ENCODE measurements at regions not wholly inside any gene's neighbourhood (a gene's known extent, or its start where the extent isn't known, plus 50 kb on each side); places are given as distances from the start of the nearest gene placed in this dataset.
A peak's percentile ranks its signal among the peaks of the same experiment; 100 is the strongest.

GRCh38 chr16:14366974-14367707 lies 262.9 kb downstream of the PARN start:
- H3K4me1 Mint-ChIP-seq (ENCODE audit: low read depth) = peaks cover 1% of the 10 kb centered on the region
- no peaks in the 10 kb centered on the region for H3K36me3 Mint-ChIP-seq (ENCODE audit: low read depth)
- H3K27ac Mint-ChIP-seq = no peak overlapping the region
- H3K4me3 Mint-ChIP-seq = no peak overlapping the region
- no peaks in the 10 kb centered on the region for H3K27me3 Mint-ChIP-seq (ENCODE audit: low read depth)
- H3K9me3 Mint-ChIP-seq = no peaks in the 10 kb centered on the region

GRCh38 chr16:14366447-14366846 lies 263.6 kb downstream of the PARN start:
- H3K36me3 Mint-ChIP-seq (ENCODE audit: low read depth) = no peaks in the 10 kb centered on the region
- no peak overlapping the region for H3K4me3 Mint-ChIP-seq
- no peak overlapping the region for H3K27ac Mint-ChIP-seq
- no peaks in the 10 kb centered on the region for H3K9me3 Mint-ChIP-seq
- H3K4me1 Mint-ChIP-seq (ENCODE audit: low read depth) = peaks cover 1% of the 10 kb centered on the region
- no peaks in the 10 kb centered on the region for H3K27me3 Mint-ChIP-seq (ENCODE audit: low read depth)

- H3K4me1 Mint-ChIP-seq (ENCODE audit: low read depth) = no peaks in the 10 kb centered on the region
Observed at GRCh38 chr16:14365200-14365851, 264.7 kb downstream of the PARN start.

GRCh38 chr16:14364386-14365199 lies 265.5 kb downstream of the PARN start:
- H3K4me1 Mint-ChIP-seq (ENCODE audit: low read depth) = no peaks in the 10 kb centered on the region
- H3K36me3 Mint-ChIP-seq (ENCODE audit: low read depth) = no peaks in the 10 kb centered on the region
- no peak overlapping the region for H3K27ac Mint-ChIP-seq
- H3K9me3 Mint-ChIP-seq = no peaks in the 10 kb centered on the region
- H3K27me3 Mint-ChIP-seq (ENCODE audit: low read depth) = no peaks in the 10 kb centered on the region
- no peak overlapping the region for H3K4me3 Mint-ChIP-seq

More at GRCh38 chr16:14365200-14365851, 264.7 kb downstream of the PARN start:
- H3K27me3 Mint-ChIP-seq (ENCODE audit: low read depth) = no peaks in the 10 kb centered on the region
- H3K36me3 Mint-ChIP-seq (ENCODE audit: low read depth) = no peaks in the 10 kb centered on the region
- H3K9me3 Mint-ChIP-seq = no peaks in the 10 kb centered on the region
- no peak overlapping the region for H3K4me3 Mint-ChIP-seq
- H3K27ac Mint-ChIP-seq = no peak overlapping the region

- Mint-ChIP-seq H3K9me3 (no peaks in the 10 kb centered on the region), H3K27me3 (ENCODE audit: low read depth) (peaks cover 2% of the 10 kb centered on the region), H3K4me1 (ENCODE audit: low read depth) (no peaks in the 10 kb centered on the region), H3K27ac (no peak overlapping the region), H3K36me3 (ENCODE audit: low read depth) (no peaks in the 10 kb centered on the region), H3K4me3 (no peak overlapping the region)
Observed at GRCh38 chr16:14364112-14364385, 266.0 kb downstream of the PARN start.

- H3K27ac Mint-ChIP-seq = no peak overlapping the region
- H3K4me1 Mint-ChIP-seq (ENCODE audit: low read depth) = no peaks in the 10 kb centered on the region
- H3K36me3 Mint-ChIP-seq (ENCODE audit: low read depth) = no peaks in the 10 kb centered on the region
- H3K9me3 Mint-ChIP-seq = no peaks in the 10 kb centered on the region
- H3K27me3 Mint-ChIP-seq (ENCODE audit: low read depth) = peaks cover 11% of the 10 kb centered on the region
- no peak overlapping the region for H3K4me3 Mint-ChIP-seq
Observed at GRCh38 chr16:14362774-14363371, 267.2 kb downstream of the PARN start.

- Mint-ChIP-seq H3K4me3 (no peak overlapping the region), H3K27ac (no peak overlapping the region), H3K36me3 (ENCODE audit: low read depth) (no peaks in the 10 kb centered on the region), H3K4me1 (ENCODE audit: low read depth) (no peaks in the 10 kb centered on the region), H3K9me3 (no peaks in the 10 kb centered on the region), H3K27me3 (ENCODE audit: low read depth) (peaks cover 12% of the 10 kb centered on the region)
Observed at GRCh38 chr16:14360326-14361037, 269.6 kb downstream of the PARN start.

GRCh38 chr16:14358697-14359305 lies 271.3 kb downstream of the PARN start:
- peaks cover 7% of the 10 kb centered on the region for H3K4me1 Mint-ChIP-seq (ENCODE audit: low read depth)

GRCh38 chr16:14357328-14357727 lies 272.7 kb downstream of the PARN start:
- H3K4me3 Mint-ChIP-seq = no peak overlapping the region
- H3K9me3 Mint-ChIP-seq = no peaks in the 10 kb centered on the region
- peaks cover 7% of the 10 kb centered on the region for H3K4me1 Mint-ChIP-seq (ENCODE audit: low read depth)
- H3K36me3 Mint-ChIP-seq (ENCODE audit: low read depth) = no peaks in the 10 kb centered on the region
- H3K27ac Mint-ChIP-seq = no peak overlapping the region
- peaks cover 16% of the 10 kb centered on the region for H3K27me3 Mint-ChIP-seq (ENCODE audit: low read depth)

More at GRCh38 chr16:14358697-14359305, 271.3 kb downstream of the PARN start:
- Mint-ChIP-seq H3K36me3 (ENCODE audit: low read depth) (no peaks in the 10 kb centered on the region), H3K9me3 (no peaks in the 10 kb centered on the region), H3K27me3 (ENCODE audit: low read depth) (peaks cover 16% of the 10 kb centered on the region), H3K4me3 (no peak overlapping the region), H3K27ac (no peak overlapping the region)

- Mint-ChIP-seq H3K4me1 (ENCODE audit: low read depth) (peaks cover 7% of the 10 kb centered on the region), H3K9me3 (no peaks in the 10 kb centered on the region), H3K27me3 (ENCODE audit: low read depth) (peaks cover 16% of the 10 kb centered on the region), H3K27ac (no peak overlapping the region), H3K4me3 (no peak overlapping the region), H3K36me3 (ENCODE audit: low read depth) (no peaks in the 10 kb centered on the region)
Observed at GRCh38 chr16:14356064-14356463, 274.0 kb downstream of the PARN start.

- Mint-ChIP-seq H3K27ac (peak overlapping the region; percentile 59), H3K36me3 (ENCODE audit: low read depth) (no peaks in the 10 kb centered on the region), H3K4me1 (ENCODE audit: low read depth) (peaks cover 7% of the 10 kb centered on the region), H3K27me3 (ENCODE audit: low read depth) (peaks cover 16% of the 10 kb centered on the region), H3K9me3 (no peaks in the 10 kb centered on the region), H3K4me3 (peak overlapping the region; percentile 69)
Observed at GRCh38 chr16:14354561-14355351, 275.3 kb downstream of the PARN start.

- H3K27me3 Mint-ChIP-seq (ENCODE audit: low read depth) = peaks cover 10% of the 10 kb centered on the region
- no peaks in the 10 kb centered on the region for H3K9me3 Mint-ChIP-seq
- no peak overlapping the region for H3K27ac Mint-ChIP-seq
- H3K36me3 Mint-ChIP-seq (ENCODE audit: low read depth) = no peaks in the 10 kb centered on the region
- H3K4me3 Mint-ChIP-seq = peak overlapping the region; percentile 30
- peaks cover 7% of the 10 kb centered on the region for H3K4me1 Mint-ChIP-seq (ENCODE audit: low read depth)
Observed at GRCh38 chr16:14353340-14353739, 276.7 kb downstream of the PARN start.

GRCh38 chr16:14351647-14352046 lies 278.4 kb downstream of the PARN start:
- no peaks in the 10 kb centered on the region for H3K36me3 Mint-ChIP-seq (ENCODE audit: low read depth)
- peaks cover 7% of the 10 kb centered on the region for H3K4me1 Mint-ChIP-seq (ENCODE audit: low read depth)
- H3K27me3 Mint-ChIP-seq (ENCODE audit: low read depth) = peaks cover 5% of the 10 kb centered on the region
- H3K4me3 Mint-ChIP-seq = no peak overlapping the region
- no peak overlapping the region for H3K27ac Mint-ChIP-seq
- no peaks in the 10 kb centered on the region for H3K9me3 Mint-ChIP-seq

Measured in T-helper 1 cell treated with Interleukin-12 subunit alpha and Interleukin-12 subunit beta and Interleukin-4 antibody, amounts not matched to agents 30 μg/mL and 1 μg/mL, for 36 hours (primary cell).